ENCODE measurements at regions not wholly inside any gene's neighbourhood (a gene's known extent, or its start where the extent isn't known, plus 50 kb on each side); places are given as distances from the start of the nearest gene placed in this dataset.

GRCh38 chr2:66815886-66816285, 381.0 kb downstream of the MEIS1 start:
- DNase-seq (ENCODE audit: low read depth), result no peak
- no peak for TF ChIP-seq CTCF (IDR thresholded peaks at IDR 0.05; ENCODE audit: insufficient read depth, low read length)
- H3K4me3 ChIP-seq (ENCODE audit: low read depth, low read length), result no peak overlapping the region

GRCh38 chr2:66821168-66821567, 386.2 kb downstream of the MEIS1 start:
- DNase-seq (ENCODE audit: low read depth), result no peak
- H3K4me3 ChIP-seq (ENCODE audit: low read depth, low read length), result no peak overlapping the region
- no peak for TF ChIP-seq CTCF (IDR thresholded peaks at IDR 0.05; ENCODE audit: insufficient read depth, low read length)

GRCh38 chr2:66822186-66822585, 387.3 kb downstream of the MEIS1 start:
- no peak overlapping the region for H3K4me3 ChIP-seq (ENCODE audit: low read depth, low read length)
- no peak for DNase-seq (ENCODE audit: low read depth)
- TF ChIP-seq CTCF (IDR thresholded peaks at IDR 0.05; ENCODE audit: insufficient read depth, low read length), result no peak

- TF ChIP-seq CTCF (IDR thresholded peaks at IDR 0.05; ENCODE audit: insufficient read depth, low read length), result no peak
- no peak for DNase-seq (ENCODE audit: low read depth)
- H3K4me3 ChIP-seq (ENCODE audit: low read depth, low read length), result no peak overlapping the region
These were observed 390.0 kb downstream of the MEIS1 start for GRCh38 chr2:66824926-66825325.

- no peak for DNase-seq (ENCODE audit: low read depth)
- TF ChIP-seq CTCF (IDR thresholded peaks at IDR 0.05; ENCODE audit: insufficient read depth, low read length), result no peak
- no peak overlapping the region for H3K4me3 ChIP-seq (ENCODE audit: low read depth, low read length)
These were observed 392.9 kb downstream of the MEIS1 start for GRCh38 chr2:66827851-66828250.

- TF ChIP-seq CTCF (IDR thresholded peaks at IDR 0.05; ENCODE audit: insufficient read depth, low read length), result no peak
- no peak overlapping the region for H3K4me3 ChIP-seq (ENCODE audit: low read depth, low read length)
- DNase-seq (ENCODE audit: low read depth), result no peak
These were observed 394.0 kb downstream of the MEIS1 start for GRCh38 chr2:66828876-66829275.

- no peak for TF ChIP-seq CTCF (IDR thresholded peaks at IDR 0.05; ENCODE audit: insufficient read depth, low read length)
- no peak overlapping the region for H3K4me3 ChIP-seq (ENCODE audit: low read depth, low read length)
- no peak for DNase-seq (ENCODE audit: low read depth)
These were observed 396.0 kb downstream of the MEIS1 start for GRCh38 chr2:66830881-66831280.
